IMR-90 (cell line): ENCODE measurements at regions not wholly inside any gene's neighbourhood (a gene's known extent, or its start where the extent isn't known, plus 50 kb on each side); places are given as distances from the start of the nearest gene placed in this dataset.

Experiments
- CEBPB ChIP-seq: IDR thresholded peaks from 2 replicates; pipeline ENCODE4 v1.6.1; 2012; ENCODE audit warnings: low read depth, low read length, improper control_type of control experiment
- CHD1 ChIP-seq: IDR thresholded peaks from 2 replicates; pipeline ENCODE4 v1.6.1; 2012; ENCODE audit warnings: low read depth, low read length, improper control_type of control experiment
- CTCF ChIP-seq: conservative IDR thresholded peaks from 2 replicates; pipeline ENCODE4 v1.5.1; 2012; ENCODE audit warnings: mild to moderate bottlenecking, low read depth, low read length, improper control_type of control experiment
- ELK1 ChIP-seq: fragments of 150-350 bp; IDR thresholded peaks from 2 replicates; pipeline ENCODE4 v1.6.1; 2016; ENCODE audit warnings: low read depth, mild to moderate bottlenecking, low read length, moderate library complexity, borderline replicate concordance
- FOS ChIP-seq: fragments of 150-350 bp; IDR thresholded peaks from 2 replicates; pipeline ENCODE4 v1.6.1; 2016; ENCODE audit warnings: low read depth, low read length
- MAFK ChIP-seq: IDR thresholded peaks from 2 replicates; pipeline ENCODE4 v1.6.1; 2012; ENCODE audit warnings: low read depth, low read length, improper control_type of control experiment
- MXI1 ChIP-seq: IDR thresholded peaks from 2 replicates; pipeline ENCODE4 v1.6.1; 2012; ENCODE audit warnings: low read depth, mild to moderate bottlenecking, low read length, moderate library complexity, borderline replicate concordance
- NFE2L2 ChIP-seq: fragments of 150-350 bp; IDR thresholded peaks from 2 replicates; pipeline ENCODE4 v1.6.1; 2016; ENCODE audit warnings: low read depth, mild to moderate bottlenecking, low read length
- POLR2A ChIP-seq: IDR thresholded peaks from 2 replicates; pipeline ENCODE4 v1.6.1; 2012; ENCODE audit warnings: mild to moderate bottlenecking, low read depth, low read length
- RAD21 ChIP-seq: IDR thresholded peaks from 2 replicates; pipeline ENCODE4 v1.6.1; 2012; ENCODE audit warnings: low read length, improper control_type of control experiment
- RCOR1 ChIP-seq: IDR thresholded peaks from 2 replicates; pipeline ENCODE4 v1.6.1; 2012; ENCODE audit warnings: mild to moderate bottlenecking, low read length, improper control_type of control experiment; ENCODE audit not compliant: insufficient replicate concordance
- SMC3 ChIP-seq: fragments of 150-350 bp; IDR thresholded peaks from 2 replicates; pipeline ENCODE4 v1.6.1; 2016; ENCODE audit warnings: low read depth, mild to moderate bottlenecking, antibody characterized with exemption, low read length, moderate library complexity
- USF2 ChIP-seq: fragments of 150-350 bp; IDR thresholded peaks from 2 replicates; pipeline ENCODE4 v1.6.1; 2017; ENCODE audit warnings: mild to moderate bottlenecking, antibody characterized with exemption, low read length, low read depth

- TF ChIP-seq CTCF (no peak), MXI1 (no peak), ELK1 (no peak), RAD21 (no peak), SMC3 (no peak), POLR2A (no peak), NFE2L2 (no peak), RCOR1 (no peak), FOS (no peak), CEBPB (no peak), USF2 (no peak), MAFK (no peak), CHD1 (no peak)
Observed at GRCh38 chr3:19717736-19718135, 216.3 kb downstream of the EFHB start.
